ENCODE measurements at regions not wholly inside any gene's neighbourhood (a gene's known extent, or its start where the extent isn't known, plus 50 kb on each side); places are given as distances from the start of the nearest gene placed in this dataset.
"Not testable (repeated sequence)": the region's sequence is repeated elsewhere in the genome, so short reads cannot be mapped to it uniquely, and the experiment has no call there.

DNA sequence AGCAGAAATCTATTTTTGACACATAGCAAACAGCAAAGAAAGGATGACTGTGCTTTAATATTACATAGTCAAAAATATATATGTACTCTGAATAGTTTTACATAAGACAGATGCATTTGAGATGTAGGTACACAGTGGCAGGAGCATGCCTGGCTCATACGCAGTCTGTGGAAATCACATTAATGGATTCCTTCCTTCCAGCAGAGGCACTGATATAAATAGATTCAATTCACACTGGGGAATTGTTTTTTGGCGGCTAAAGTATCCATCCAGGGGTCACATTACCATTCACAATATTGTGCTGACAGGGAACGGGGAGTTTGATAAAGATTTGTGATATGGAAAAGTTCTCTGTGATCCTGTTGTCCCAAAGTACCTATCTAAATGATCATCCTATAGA lies 72.5 kb upstream of the AGR3 start:
- H3K4me1 ChIP-seq (ENCODE audit: low read depth), result peaks cover 15% of the 10 kb centered on the region
- H3K27ac ChIP-seq, result peak overlapping the region; percentile 0
- H3K36me3 ChIP-seq, result no peaks in the 10 kb centered on the region
- H3K27me3 ChIP-seq, result no peaks in the 10 kb centered on the region
- H3K9me3 ChIP-seq (ENCODE audit: low read depth), result no peaks in the 10 kb centered on the region
- TF ChIP-seq, protein P1, sequence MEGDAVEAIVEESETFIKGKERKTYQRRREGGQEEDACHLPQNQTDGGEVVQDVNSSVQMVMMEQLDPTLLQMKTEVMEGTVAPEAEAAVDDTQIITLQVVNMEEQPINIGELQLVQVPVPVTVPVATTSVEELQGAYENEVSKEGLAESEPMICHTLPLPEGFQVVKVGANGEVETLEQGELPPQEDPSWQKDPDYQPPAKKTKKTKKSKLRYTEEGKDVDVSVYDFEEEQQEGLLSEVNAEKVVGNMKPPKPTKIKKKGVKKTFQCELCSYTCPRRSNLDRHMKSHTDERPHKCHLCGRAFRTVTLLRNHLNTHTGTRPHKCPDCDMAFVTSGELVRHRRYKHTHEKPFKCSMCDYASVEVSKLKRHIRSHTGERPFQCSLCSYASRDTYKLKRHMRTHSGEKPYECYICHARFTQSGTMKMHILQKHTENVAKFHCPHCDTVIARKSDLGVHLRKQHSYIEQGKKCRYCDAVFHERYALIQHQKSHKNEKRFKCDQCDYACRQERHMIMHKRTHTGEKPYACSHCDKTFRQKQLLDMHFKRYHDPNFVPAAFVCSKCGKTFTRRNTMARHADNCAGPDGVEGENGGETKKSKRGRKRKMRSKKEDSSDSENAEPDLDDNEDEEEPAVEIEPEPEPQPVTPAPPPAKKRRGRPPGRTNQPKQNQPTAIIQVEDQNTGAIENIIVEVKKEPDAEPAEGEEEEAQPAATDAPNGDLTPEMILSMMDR (IDR thresholded peaks at IDR 0.05; ENCODE audit: low read depth, low read length), result no peak
- peak in 1 of 2 donors; percentile 27 for DNase-seq (ENCODE audit: low read depth in 1 of 2, low spot score in 1 of 2)
- no peak overlapping the region for H3K4me3 ChIP-seq

DNA sequence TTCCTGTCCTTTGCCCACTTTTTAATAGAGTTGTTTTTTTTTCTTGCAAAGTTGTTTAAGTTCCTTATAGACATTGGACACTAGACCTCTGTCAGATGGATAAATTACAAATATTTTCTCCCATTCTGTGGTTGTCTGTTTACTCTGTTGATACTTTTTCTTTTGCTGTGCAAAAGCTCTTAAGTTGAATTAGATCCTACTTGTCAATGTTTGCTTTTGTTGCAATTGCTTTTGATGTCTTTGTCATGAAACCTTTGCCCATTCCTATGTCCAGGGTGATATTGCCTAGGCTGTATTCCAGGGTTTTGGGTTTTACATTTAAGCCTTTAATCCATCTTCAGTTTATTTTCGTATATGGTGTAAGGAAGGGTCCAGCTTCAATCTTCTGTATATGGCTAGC lies 76.9 kb upstream of the AGR3 start:
- DNase-seq (ENCODE audit: low read depth in 1 of 2, low spot score in 1 of 2), result no peak
- TF ChIP-seq, protein P1 (IDR thresholded peaks at IDR 0.05; ENCODE audit: low read depth, low read length), result no peak
- Histone ChIP-seq H3K27ac (no peak overlapping the region), H3K4me1 (ENCODE audit: low read depth) (peaks cover 15% of the 10 kb centered on the region), H3K9me3 (ENCODE audit: low read depth) (no peaks in the 10 kb centered on the region), H3K36me3 (no peaks in the 10 kb centered on the region), H3K4me3 (no peak overlapping the region), H3K27me3 (no peaks in the 10 kb centered on the region)

DNA sequence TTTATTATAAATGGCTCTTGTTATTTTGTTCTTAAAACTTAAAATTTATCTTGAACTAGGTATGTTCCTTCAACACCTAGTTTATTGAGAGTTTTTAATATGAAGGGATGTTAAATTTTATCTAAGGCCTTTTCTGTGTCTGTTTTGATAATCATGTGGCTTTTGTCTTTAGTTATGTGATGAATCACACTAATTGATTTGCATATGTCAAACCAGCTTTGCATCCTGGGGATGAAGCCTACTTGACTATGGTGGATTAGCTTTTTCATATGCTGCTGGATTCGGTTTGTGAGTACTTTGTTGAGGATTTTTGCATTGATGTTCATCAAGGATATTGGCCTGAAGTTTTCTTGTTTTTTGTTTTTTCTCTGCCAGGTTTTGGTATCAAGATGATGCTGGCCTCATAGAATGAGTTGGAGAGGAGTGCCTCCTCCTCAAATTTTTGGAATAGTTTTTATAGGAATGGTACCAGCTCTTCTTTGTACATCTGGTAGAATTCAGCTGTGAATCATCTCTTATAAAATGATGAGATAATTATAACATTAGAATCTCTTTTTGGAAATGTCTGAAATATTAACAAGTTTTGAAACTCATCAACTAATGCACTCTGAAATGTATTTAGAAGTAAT lies 78.7 kb upstream of the AGR3 start:
- no peak overlapping the region for H3K4me3 ChIP-seq
- TF ChIP-seq, protein P1 (IDR thresholded peaks at IDR 0.05; ENCODE audit: low read depth, low read length), result no peak
- peaks cover under 1% of the 10 kb centered on the region for H3K4me1 ChIP-seq (ENCODE audit: low read depth)
- no peaks in the 10 kb centered on the region for H3K36me3 ChIP-seq
- no peaks in the 10 kb centered on the region for H3K9me3 ChIP-seq (ENCODE audit: low read depth)
- H3K27me3 ChIP-seq, result no peaks in the 10 kb centered on the region
- no peak overlapping the region for H3K27ac ChIP-seq
- no peak for DNase-seq (ENCODE audit: low read depth in 1 of 2, low spot score in 1 of 2)

DNA sequence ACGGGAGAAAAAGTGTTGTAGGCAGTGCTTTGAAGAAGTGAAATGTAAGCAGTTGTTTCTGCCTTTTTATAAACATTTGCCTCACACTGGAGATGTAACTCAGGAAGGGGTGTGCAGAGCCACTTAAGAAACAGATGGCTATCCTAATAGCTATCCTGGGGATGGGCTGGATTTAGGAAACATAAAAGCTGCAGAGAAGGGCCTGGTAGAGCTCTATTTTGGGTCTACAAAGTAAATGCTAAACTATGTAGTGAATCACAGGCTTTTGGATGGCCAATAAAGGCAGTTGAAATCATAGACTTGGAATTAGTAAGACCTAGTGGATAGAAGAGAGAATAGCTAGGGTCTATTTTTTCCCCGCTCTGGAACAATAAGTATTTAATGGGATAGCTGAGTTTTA lies 79.9 kb upstream of the AGR3 start:
- H3K36me3 ChIP-seq, result no peaks in the 10 kb centered on the region
- H3K4me3 ChIP-seq, result no peak overlapping the region
- H3K27me3 ChIP-seq, result no peaks in the 10 kb centered on the region
- no peak overlapping the region for H3K27ac ChIP-seq
- H3K9me3 ChIP-seq (ENCODE audit: low read depth), result no peaks in the 10 kb centered on the region
- H3K4me1 ChIP-seq (ENCODE audit: low read depth), result no peaks in the 10 kb centered on the region
- TF ChIP-seq, protein P1 (IDR thresholded peaks at IDR 0.05; ENCODE audit: low read depth, low read length), result no peak
- DNase-seq (ENCODE audit: low read depth in 1 of 2, low spot score in 1 of 2), result no peak

DNA sequence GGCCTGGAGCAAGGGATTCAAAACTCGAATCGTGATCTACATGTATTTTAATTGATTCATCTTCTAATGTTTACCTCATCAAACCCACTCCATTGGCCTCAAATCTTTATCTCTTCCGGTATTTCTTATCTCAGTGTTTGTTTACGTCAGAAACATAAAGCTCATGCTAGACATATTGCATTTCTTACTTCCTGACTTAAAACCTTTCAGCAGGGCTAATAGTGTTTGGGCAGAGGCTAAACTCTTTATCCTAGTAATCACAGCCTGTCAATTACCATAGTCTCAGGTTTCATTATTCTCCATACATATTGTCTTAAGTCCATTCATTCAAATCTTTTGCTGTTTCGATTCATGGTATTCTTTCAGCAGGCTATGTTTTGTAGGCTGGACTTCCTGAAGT lies 81.3 kb upstream of the AGR3 start:
- Histone ChIP-seq H3K36me3 (no peaks in the 10 kb centered on the region), H3K27ac (no peak overlapping the region), H3K9me3 (ENCODE audit: low read depth) (no peaks in the 10 kb centered on the region), H3K4me1 (ENCODE audit: low read depth) (no peaks in the 10 kb centered on the region), H3K27me3 (no peaks in the 10 kb centered on the region), H3K4me3 (no peak overlapping the region)
- DNase-seq (ENCODE audit: low read depth in 1 of 2, low spot score in 1 of 2), result no peak
- TF ChIP-seq, protein P1 (IDR thresholded peaks at IDR 0.05; ENCODE audit: low read depth, low read length), result no peak

DNA sequence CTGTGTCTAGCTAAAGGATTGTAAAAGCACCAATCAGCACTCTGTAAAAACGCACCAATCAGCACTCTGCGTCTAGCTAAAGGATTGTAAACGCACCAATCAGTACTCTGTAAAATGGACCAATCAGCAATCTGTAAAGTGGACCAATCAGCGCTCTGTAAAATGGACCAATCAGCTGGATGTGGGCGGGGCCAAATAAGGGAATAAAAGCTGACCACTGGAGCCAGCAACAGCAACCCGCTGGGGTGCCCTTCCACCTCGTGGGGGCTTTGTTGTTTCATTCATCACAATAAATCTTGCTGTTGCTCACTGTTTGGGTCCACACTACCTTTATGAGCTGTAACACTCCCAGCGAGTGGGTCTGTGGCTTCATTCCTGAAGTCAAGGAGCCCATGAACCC lies 83.9 kb upstream of the AGR3 start:
- not testable (repeated sequence) for H3K9me3 ChIP-seq (ENCODE audit: low read depth); H3K4me1 ChIP-seq (ENCODE audit: low read depth); DNase-seq (ENCODE audit: low read depth in 1 of 2, low spot score in 1 of 2); H3K27me3 ChIP-seq; H3K27ac ChIP-seq; H3K4me3 ChIP-seq; H3K36me3 ChIP-seq

All from cardiac muscle cell (in vitro differentiated cells and primary cell).